ENCODE measurements at regions not wholly inside any gene's neighbourhood (a gene's known extent, or its start where the extent isn't known, plus 50 kb on each side); places are given as distances from the start of the nearest gene placed in this dataset.

GRCh38 chr5:124796495-124796894 lies 50.1 kb upstream of the ZNF608 start:
- no peak for DNase-seq (ENCODE audit: low read depth in 4 of 6, low spot score in 6 of 6)
- no peaks in the 10 kb centered on the region for H3K9me3 ChIP-seq (ENCODE audit: control insufficient read depth, insufficient read depth, low read length)

GRCh38 chr5:124797665-124798087 lies 51.2 kb upstream of the ZNF608 start:
- no peaks in the 10 kb centered on the region for H3K36me3 ChIP-seq (ENCODE audit: control insufficient read depth, insufficient read depth, low read length)
- no peak for DNase-seq (ENCODE audit: low read depth in 4 of 6, low spot score in 6 of 6)
- H3K4me1 ChIP-seq (ENCODE audit: control insufficient read depth, insufficient read depth, low read length): no peaks in the 10 kb centered on the region
- no peak overlapping the region for H3K27ac ChIP-seq (ENCODE audit: low read depth, low read length)
- H3K4me3 ChIP-seq (ENCODE audit: low read depth, low read length): no peak overlapping the region
- WGBS (ENCODE audit: insufficient coverage): 86% methylated on average over 7 of the region's 12 CpGs
- H3K27me3 ChIP-seq (ENCODE audit: control insufficient read depth, insufficient read depth, low read length): no peaks in the 10 kb centered on the region
- H3K9me3 ChIP-seq (ENCODE audit: control insufficient read depth, insufficient read depth, low read length): no peaks in the 10 kb centered on the region

More at GRCh38 chr5:124796495-124796894, 50.1 kb upstream of the ZNF608 start:
- Histone ChIP-seq H3K4me3 (ENCODE audit: low read depth, low read length) (no peak overlapping the region), H3K4me1 (ENCODE audit: control insufficient read depth, insufficient read depth, low read length) (no peaks in the 10 kb centered on the region), H3K27me3 (ENCODE audit: control insufficient read depth, insufficient read depth, low read length) (no peaks in the 10 kb centered on the region), H3K36me3 (ENCODE audit: control insufficient read depth, insufficient read depth, low read length) (no peaks in the 10 kb centered on the region), H3K27ac (ENCODE audit: low read depth, low read length) (no peak overlapping the region)

- no peaks in the 10 kb centered on the region for H3K9me3 ChIP-seq (ENCODE audit: control insufficient read depth, insufficient read depth, low read length)
- no peak overlapping the region for H3K4me3 ChIP-seq (ENCODE audit: low read depth, low read length)
- H3K27ac ChIP-seq (ENCODE audit: low read depth, low read length): no peak overlapping the region
- WGBS (ENCODE audit: insufficient coverage): no CpG with 5 or more reads among the region's 3 CpGs
- H3K36me3 ChIP-seq (ENCODE audit: control insufficient read depth, insufficient read depth, low read length): no peaks in the 10 kb centered on the region
- no peaks in the 10 kb centered on the region for H3K27me3 ChIP-seq (ENCODE audit: control insufficient read depth, insufficient read depth, low read length)
- no peak for DNase-seq (ENCODE audit: low read depth in 4 of 6, low spot score in 6 of 6)
- H3K4me1 ChIP-seq (ENCODE audit: control insufficient read depth, insufficient read depth, low read length): no peaks in the 10 kb centered on the region
Measured at GRCh38 chr5:124798890-124799289, 52.5 kb upstream of the ZNF608 start.

- WGBS (ENCODE audit: insufficient coverage): 37% methylated on average over 2 of the region's 3 CpGs
- H3K4me3 ChIP-seq (ENCODE audit: low read depth, low read length): no peak overlapping the region
- no peak for DNase-seq (ENCODE audit: low read depth in 4 of 6, low spot score in 6 of 6)
- no peak overlapping the region for H3K27ac ChIP-seq (ENCODE audit: low read depth, low read length)
- H3K4me1 ChIP-seq (ENCODE audit: control insufficient read depth, insufficient read depth, low read length): peaks cover 8% of the 10 kb centered on the region
- no peaks in the 10 kb centered on the region for H3K27me3 ChIP-seq (ENCODE audit: control insufficient read depth, insufficient read depth, low read length)
- no peaks in the 10 kb centered on the region for H3K9me3 ChIP-seq (ENCODE audit: control insufficient read depth, insufficient read depth, low read length)
- H3K36me3 ChIP-seq (ENCODE audit: control insufficient read depth, insufficient read depth, low read length): no peaks in the 10 kb centered on the region
Measured at GRCh38 chr5:124801551-124801950, 55.1 kb upstream of the ZNF608 start.

- Histone ChIP-seq H3K27me3 (ENCODE audit: control insufficient read depth, insufficient read depth, low read length) (no peaks in the 10 kb centered on the region), H3K4me3 (ENCODE audit: low read depth, low read length) (no peak overlapping the region), H3K36me3 (ENCODE audit: control insufficient read depth, insufficient read depth, low read length) (no peaks in the 10 kb centered on the region), H3K4me1 (ENCODE audit: control insufficient read depth, insufficient read depth, low read length) (peaks cover 9% of the 10 kb centered on the region), H3K9me3 (ENCODE audit: control insufficient read depth, insufficient read depth, low read length) (no peaks in the 10 kb centered on the region), H3K27ac (ENCODE audit: low read depth, low read length) (no peak overlapping the region)
- no peak for DNase-seq (ENCODE audit: low read depth in 4 of 6, low spot score in 6 of 6)
- no CpG with 5 or more reads among the region's 3 CpGs for WGBS (ENCODE audit: insufficient coverage)
Measured at GRCh38 chr5:124803617-124804323, 57.3 kb upstream of the ZNF608 start.

- no peaks in the 10 kb centered on the region for H3K36me3 ChIP-seq (ENCODE audit: control insufficient read depth, insufficient read depth, low read length)
- H3K4me3 ChIP-seq (ENCODE audit: low read depth, low read length): no peak overlapping the region
- WGBS (ENCODE audit: insufficient coverage): no CpG with 5 or more reads among the region's 1 CpG
- H3K27me3 ChIP-seq (ENCODE audit: control insufficient read depth, insufficient read depth, low read length): no peaks in the 10 kb centered on the region
- no peak for DNase-seq (ENCODE audit: low read depth in 4 of 6, low spot score in 6 of 6)
- H3K9me3 ChIP-seq (ENCODE audit: control insufficient read depth, insufficient read depth, low read length): no peaks in the 10 kb centered on the region
- H3K4me1 ChIP-seq (ENCODE audit: control insufficient read depth, insufficient read depth, low read length): peaks cover 11% of the 10 kb centered on the region
- H3K27ac ChIP-seq (ENCODE audit: low read depth, low read length): peak overlapping the region; percentile 81
Measured at GRCh38 chr5:124806026-124806372, 59.6 kb upstream of the ZNF608 start.

GRCh38 chr5:124806373-124807077 lies 60.1 kb upstream of the ZNF608 start:
- peak overlapping the region; percentile 6 for H3K4me3 ChIP-seq (ENCODE audit: low read depth, low read length)
- DNase-seq (ENCODE audit: low read depth in 4 of 6, low spot score in 6 of 6): peak; percentile 65 to 97 (median 79)
- 13% methylated on average over 8 of the region's 12 CpGs for WGBS (ENCODE audit: insufficient coverage)
- H3K9me3 ChIP-seq (ENCODE audit: control insufficient read depth, insufficient read depth, low read length): no peaks in the 10 kb centered on the region
- H3K27ac ChIP-seq (ENCODE audit: low read depth, low read length): peak overlapping the region; percentile 81
- no peaks in the 10 kb centered on the region for H3K36me3 ChIP-seq (ENCODE audit: control insufficient read depth, insufficient read depth, low read length)
- H3K27me3 ChIP-seq (ENCODE audit: control insufficient read depth, insufficient read depth, low read length): no peaks in the 10 kb centered on the region
- H3K4me1 ChIP-seq (ENCODE audit: control insufficient read depth, insufficient read depth, low read length): peaks cover 11% of the 10 kb centered on the region

GRCh38 chr5:124808842-124809268 lies 62.4 kb upstream of the ZNF608 start:
- Histone ChIP-seq H3K9me3 (ENCODE audit: control insufficient read depth, insufficient read depth, low read length) (no peaks in the 10 kb centered on the region), H3K36me3 (ENCODE audit: control insufficient read depth, insufficient read depth, low read length) (no peaks in the 10 kb centered on the region), H3K27ac (ENCODE audit: low read depth, low read length) (no peak overlapping the region), H3K4me1 (ENCODE audit: control insufficient read depth, insufficient read depth, low read length) (peaks cover 11% of the 10 kb centered on the region), H3K4me3 (ENCODE audit: low read depth, low read length) (no peak overlapping the region), H3K27me3 (ENCODE audit: control insufficient read depth, insufficient read depth, low read length) (no peaks in the 10 kb centered on the region)
- DNase-seq (ENCODE audit: low read depth in 4 of 6, low spot score in 6 of 6): no peak
- 97% methylated on average over 20 of the region's 24 CpGs for WGBS (ENCODE audit: insufficient coverage)

GRCh38 chr5:124810396-124811006 lies 64.1 kb upstream of the ZNF608 start:
- no peaks in the 10 kb centered on the region for H3K36me3 ChIP-seq (ENCODE audit: control insufficient read depth, insufficient read depth, low read length)
- WGBS (ENCODE audit: insufficient coverage): 78% methylated on average over 3 of the region's 3 CpGs
- no peaks in the 10 kb centered on the region for H3K9me3 ChIP-seq (ENCODE audit: control insufficient read depth, insufficient read depth, low read length)
- H3K4me3 ChIP-seq (ENCODE audit: low read depth, low read length): no peak overlapping the region
- H3K27me3 ChIP-seq (ENCODE audit: control insufficient read depth, insufficient read depth, low read length): no peaks in the 10 kb centered on the region
- H3K27ac ChIP-seq (ENCODE audit: low read depth, low read length): no peak overlapping the region
- peaks cover 11% of the 10 kb centered on the region for H3K4me1 ChIP-seq (ENCODE audit: control insufficient read depth, insufficient read depth, low read length)
- peak in 1 of 6 donors; percentile 27 for DNase-seq (ENCODE audit: low read depth in 4 of 6, low spot score in 6 of 6)
